DOHH2 (cell line): ENCODE measurements at regions not wholly inside any gene's neighbourhood (a gene's known extent, or its start where the extent isn't known, plus 50 kb on each side); places are given as distances from the start of the nearest gene placed in this dataset.

Experiments
- EZH2phosphoT487 ChIP-seq: fragments of 200-600 bp; sonication (generic); IDR thresholded peaks from 2 replicates; pipeline ENCODE4 v1.6.1; 2017; ENCODE audit warnings: borderline replicate concordance, mild to moderate bottlenecking, antibody characterized with exemption, low read length, moderate library complexity, mixed read lengths
- TF ChIP-seq, protein P1 (sequence below): fragments of 200-600 bp; sonication (generic); IDR thresholded peaks from one replicate; pipeline ENCODE4 v1.5.1; 2014; ENCODE audit warnings: antibody characterized with exemption, mild to moderate bottlenecking, low read depth, low read length; ENCODE audit not compliant: poor library complexity, severe bottlenecking

DNA sequence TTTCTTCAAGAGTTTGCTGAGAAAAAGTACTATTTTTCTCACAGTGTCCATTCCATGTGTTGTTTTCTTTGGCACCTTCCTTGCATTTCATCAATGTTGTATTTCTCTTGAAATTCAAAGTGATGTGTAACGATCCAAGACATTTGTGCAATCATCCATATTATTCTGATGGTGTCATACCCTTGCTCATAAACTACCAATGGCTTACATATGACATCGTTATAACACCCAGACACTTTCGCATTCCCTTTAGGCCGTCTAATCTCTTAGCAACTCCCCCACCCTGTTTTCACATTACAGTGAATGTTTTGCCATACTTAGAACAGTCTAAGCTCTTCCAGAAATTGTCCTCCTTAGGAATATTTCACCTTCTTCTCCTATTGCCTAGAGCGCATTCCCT, 1779.0 kb downstream of the PCDH7 start:
- TF ChIP-seq, protein P1, sequence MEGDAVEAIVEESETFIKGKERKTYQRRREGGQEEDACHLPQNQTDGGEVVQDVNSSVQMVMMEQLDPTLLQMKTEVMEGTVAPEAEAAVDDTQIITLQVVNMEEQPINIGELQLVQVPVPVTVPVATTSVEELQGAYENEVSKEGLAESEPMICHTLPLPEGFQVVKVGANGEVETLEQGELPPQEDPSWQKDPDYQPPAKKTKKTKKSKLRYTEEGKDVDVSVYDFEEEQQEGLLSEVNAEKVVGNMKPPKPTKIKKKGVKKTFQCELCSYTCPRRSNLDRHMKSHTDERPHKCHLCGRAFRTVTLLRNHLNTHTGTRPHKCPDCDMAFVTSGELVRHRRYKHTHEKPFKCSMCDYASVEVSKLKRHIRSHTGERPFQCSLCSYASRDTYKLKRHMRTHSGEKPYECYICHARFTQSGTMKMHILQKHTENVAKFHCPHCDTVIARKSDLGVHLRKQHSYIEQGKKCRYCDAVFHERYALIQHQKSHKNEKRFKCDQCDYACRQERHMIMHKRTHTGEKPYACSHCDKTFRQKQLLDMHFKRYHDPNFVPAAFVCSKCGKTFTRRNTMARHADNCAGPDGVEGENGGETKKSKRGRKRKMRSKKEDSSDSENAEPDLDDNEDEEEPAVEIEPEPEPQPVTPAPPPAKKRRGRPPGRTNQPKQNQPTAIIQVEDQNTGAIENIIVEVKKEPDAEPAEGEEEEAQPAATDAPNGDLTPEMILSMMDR, result no peak
- no peak for TF ChIP-seq EZH2phosphoT487
